ENCODE measurements at regions not wholly inside any gene's neighbourhood (a gene's known extent, or its start where the extent isn't known, plus 50 kb on each side); places are given as distances from the start of the nearest gene placed in this dataset.

- TF ChIP-seq CTCF (conservative IDR thresholded peaks at IDR 0.05 in 1 of 2, IDR thresholded peaks at IDR 0.05 in 1 of 2; ENCODE audit: extremely low read depth in 1 of 2, insufficient read depth in 1 of 2, low read depth in 1 of 2, low read length in 2 of 2) (no peak), EZH2 (IDR thresholded peaks at IDR 0.05; ENCODE audit: borderline replicate concordance, low read length) (no peak)
These were observed 211.6 kb downstream of the NEBL start for GRCh38 chr10:20685462-20685861.

Data from mammary epithelial cell (primary cell).